WTC11 (cell line): ENCODE measurements at regions not wholly inside any gene's neighbourhood (a gene's known extent, or its start where the extent isn't known, plus 50 kb on each side); places are given as distances from the start of the nearest gene placed in this dataset.

Experiments used
- ATAC-seq: fragments of 200-7000 bp; cut with Tn5 transposase; 2 replicates; pipeline ENCODE4 v1.10.0; 2021; ENCODE audit warnings: mild to moderate bottlenecking, moderate library complexity
- CTCF ChIA-PET: fragments of 300-600 bp; sonication (Branson Sonifier 250); formaldehyde crosslinking; loops from one replicate; lab custom pipeline; 2021; ENCODE audit warnings: antibody characterized with exemption; lab: Charles Lee
- POLR2A ChIA-PET: fragments of 350-600 bp; sonication (Branson Sonifier 250); formaldehyde crosslinking; loops from one replicate; lab custom pipeline; 2021; ENCODE audit warnings: antibody characterized with exemption; lab: Charles Lee
- DNase-seq: peaks from one replicate; pipeline ENCODE4 v3.0.0; 2021; ENCODE audit warnings: low spot score
- H3K27ac Mint-ChIP-seq: 2 replicates; pipeline ENCODE4 v1.8.0; 2021; ENCODE audit warnings: mixed read lengths
- H3K27me3 Mint-ChIP-seq: 2 replicates; pipeline ENCODE4 v1.8.0; 2021; ENCODE audit warnings: low read depth, mild to moderate bottlenecking, moderate library complexity, mixed read lengths
- H3K36me3 Mint-ChIP-seq: 2 replicates; pipeline ENCODE4 v1.8.0; 2021; ENCODE audit warnings: mixed read lengths
- H3K4me1 Mint-ChIP-seq: 2 replicates; pipeline ENCODE4 v1.8.0; 2022; ENCODE audit warnings: mixed read lengths
- H3K4me3 Mint-ChIP-seq: 2 replicates; pipeline ENCODE4 v1.8.0; 2021; ENCODE audit warnings: mild to moderate bottlenecking, moderate library complexity, mixed read lengths
- H3K9me3 Mint-ChIP-seq: 2 replicates; pipeline ENCODE4 v1.8.0; 2021; ENCODE audit warnings: mixed read lengths
- FOXP1 ChIP-seq: sonication (generic); formaldehyde crosslinking; IDR thresholded peaks from 2 replicates; pipeline ENCODE4 v1.8.0; 2022; ENCODE audit warnings: missing genetic modification reagents, mild to moderate bottlenecking, moderate library complexity, borderline replicate concordance
- KAT7 ChIP-seq: sonication (generic); formaldehyde crosslinking; IDR thresholded peaks from 2 replicates; pipeline ENCODE4 v1.8.1; 2023; ENCODE audit warnings: missing genetic modification reagents, mild to moderate bottlenecking, borderline replicate concordance
- MYBL2 ChIP-seq: sonication (generic); formaldehyde crosslinking; IDR thresholded peaks from 2 replicates; pipeline ENCODE4 v1.8.1; 2023; ENCODE audit warnings: mild to moderate bottlenecking, moderate library complexity, missing genetic modification reagents
- NFYB ChIP-seq: sonication (generic); formaldehyde crosslinking; conservative IDR thresholded peaks from 2 replicates; pipeline ENCODE4 v1.8.0; 2022; ENCODE audit warnings: low read depth, missing genetic modification reagents
- SP1 ChIP-seq: sonication (generic); formaldehyde crosslinking; conservative IDR thresholded peaks from 2 replicates; pipeline ENCODE4 v1.8.1; 2022; ENCODE audit warnings: missing genetic modification reagents
- ZBTB21 ChIP-seq: sonication (generic); formaldehyde crosslinking; IDR thresholded peaks from 2 replicates; pipeline ENCODE4 v1.8.1; 2023; ENCODE audit warnings: mild to moderate bottlenecking, missing genetic modification reagents, borderline replicate concordance
- ZNF671 ChIP-seq: fragments of 250-450 bp; sonication (Bioruptor Pico); IDR thresholded peaks from 2 replicates; pipeline ENCODE4 v1.8.0; 2021; ENCODE audit warnings: mild to moderate bottlenecking
- TF ChIP-seq, protein P1 (sequence below): sonication (generic); formaldehyde crosslinking; conservative IDR thresholded peaks from 2 replicates; pipeline ENCODE4 v1.8.1; 2023; ENCODE audit warnings: mild to moderate bottlenecking, low read depth, missing genetic modification reagents, moderate library complexity
- TF ChIP-seq, protein P2 (sequence below): sonication (generic); formaldehyde crosslinking; IDR thresholded peaks from 2 replicates; pipeline ENCODE4 v1.8.0; 2022; ENCODE audit warnings: mild to moderate bottlenecking, missing genetic modification reagents
- TF ChIP-seq, protein P3 (sequence below): sonication (generic); formaldehyde crosslinking; IDR thresholded peaks from 2 replicates; pipeline ENCODE4 v1.8.0; 2022; ENCODE audit warnings: mild to moderate bottlenecking, missing genetic modification reagents
- TF ChIP-seq, protein P4 (sequence below): fragments of 250-450 bp; sonication (Bioruptor Pico); IDR thresholded peaks from 2 replicates; pipeline ENCODE4 v1.9.0; 2021; ENCODE audit warnings: mild to moderate bottlenecking, borderline replicate concordance
- TF ChIP-seq, protein P5 (sequence below): sonication (generic); formaldehyde crosslinking; IDR thresholded peaks from 2 replicates; pipeline ENCODE4 v1.8.1; 2023; ENCODE audit warnings: mild to moderate bottlenecking, moderate library complexity, missing genetic modification reagents

DNA sequence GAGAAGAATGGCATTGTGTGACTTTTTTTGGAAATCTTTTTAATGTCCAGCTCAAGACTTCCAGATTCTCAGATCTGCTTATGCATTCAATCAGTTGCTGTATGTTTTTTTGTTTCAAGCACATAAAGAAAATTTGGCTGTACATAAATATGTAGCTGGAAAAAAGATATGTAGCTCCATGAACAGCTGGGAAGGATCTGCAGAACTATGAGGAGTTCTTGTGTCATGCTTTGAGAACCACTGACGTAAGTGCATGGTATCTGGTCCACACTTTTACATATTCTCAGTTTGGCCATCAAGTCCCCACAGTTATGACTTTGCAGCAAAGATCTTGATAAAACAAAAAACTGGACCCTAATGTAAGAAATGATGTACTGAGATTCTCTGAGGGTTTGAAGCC is 165.9 kb downstream of the KIT start (continued):
- TF ChIP-seq, protein P1, sequence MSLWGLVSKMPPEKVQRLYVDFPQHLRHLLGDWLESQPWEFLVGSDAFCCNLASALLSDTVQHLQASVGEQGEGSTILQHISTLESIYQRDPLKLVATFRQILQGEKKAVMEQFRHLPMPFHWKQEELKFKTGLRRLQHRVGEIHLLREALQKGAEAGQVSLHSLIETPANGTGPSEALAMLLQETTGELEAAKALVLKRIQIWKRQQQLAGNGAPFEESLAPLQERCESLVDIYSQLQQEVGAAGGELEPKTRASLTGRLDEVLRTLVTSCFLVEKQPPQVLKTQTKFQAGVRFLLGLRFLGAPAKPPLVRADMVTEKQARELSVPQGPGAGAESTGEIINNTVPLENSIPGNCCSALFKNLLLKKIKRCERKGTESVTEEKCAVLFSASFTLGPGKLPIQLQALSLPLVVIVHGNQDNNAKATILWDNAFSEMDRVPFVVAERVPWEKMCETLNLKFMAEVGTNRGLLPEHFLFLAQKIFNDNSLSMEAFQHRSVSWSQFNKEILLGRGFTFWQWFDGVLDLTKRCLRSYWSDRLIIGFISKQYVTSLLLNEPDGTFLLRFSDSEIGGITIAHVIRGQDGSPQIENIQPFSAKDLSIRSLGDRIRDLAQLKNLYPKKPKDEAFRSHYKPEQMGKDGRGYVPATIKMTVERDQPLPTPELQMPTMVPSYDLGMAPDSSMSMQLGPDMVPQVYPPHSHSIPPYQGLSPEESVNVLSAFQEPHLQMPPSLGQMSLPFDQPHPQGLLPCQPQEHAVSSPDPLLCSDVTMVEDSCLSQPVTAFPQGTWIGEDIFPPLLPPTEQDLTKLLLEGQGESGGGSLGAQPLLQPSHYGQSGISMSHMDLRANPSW (CRISPR knock-in tag), result no peak
- TF ChIP-seq, protein P2, sequence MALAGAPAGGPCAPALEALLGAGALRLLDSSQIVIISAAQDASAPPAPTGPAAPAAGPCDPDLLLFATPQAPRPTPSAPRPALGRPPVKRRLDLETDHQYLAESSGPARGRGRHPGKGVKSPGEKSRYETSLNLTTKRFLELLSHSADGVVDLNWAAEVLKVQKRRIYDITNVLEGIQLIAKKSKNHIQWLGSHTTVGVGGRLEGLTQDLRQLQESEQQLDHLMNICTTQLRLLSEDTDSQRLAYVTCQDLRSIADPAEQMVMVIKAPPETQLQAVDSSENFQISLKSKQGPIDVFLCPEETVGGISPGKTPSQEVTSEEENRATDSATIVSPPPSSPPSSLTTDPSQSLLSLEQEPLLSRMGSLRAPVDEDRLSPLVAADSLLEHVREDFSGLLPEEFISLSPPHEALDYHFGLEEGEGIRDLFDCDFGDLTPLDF (CRISPR knock-in tag), result no peak
- no peak for TF ChIP-seq MYBL2 (CRISPR knock-in tag)
- TF ChIP-seq ZBTB21 (CRISPR knock-in tag), result no peak
- no peak for TF ChIP-seq NFYB (CRISPR knock-in tag)
- TF ChIP-seq FOXP1, result no peak
- TF ChIP-seq, protein P3, sequence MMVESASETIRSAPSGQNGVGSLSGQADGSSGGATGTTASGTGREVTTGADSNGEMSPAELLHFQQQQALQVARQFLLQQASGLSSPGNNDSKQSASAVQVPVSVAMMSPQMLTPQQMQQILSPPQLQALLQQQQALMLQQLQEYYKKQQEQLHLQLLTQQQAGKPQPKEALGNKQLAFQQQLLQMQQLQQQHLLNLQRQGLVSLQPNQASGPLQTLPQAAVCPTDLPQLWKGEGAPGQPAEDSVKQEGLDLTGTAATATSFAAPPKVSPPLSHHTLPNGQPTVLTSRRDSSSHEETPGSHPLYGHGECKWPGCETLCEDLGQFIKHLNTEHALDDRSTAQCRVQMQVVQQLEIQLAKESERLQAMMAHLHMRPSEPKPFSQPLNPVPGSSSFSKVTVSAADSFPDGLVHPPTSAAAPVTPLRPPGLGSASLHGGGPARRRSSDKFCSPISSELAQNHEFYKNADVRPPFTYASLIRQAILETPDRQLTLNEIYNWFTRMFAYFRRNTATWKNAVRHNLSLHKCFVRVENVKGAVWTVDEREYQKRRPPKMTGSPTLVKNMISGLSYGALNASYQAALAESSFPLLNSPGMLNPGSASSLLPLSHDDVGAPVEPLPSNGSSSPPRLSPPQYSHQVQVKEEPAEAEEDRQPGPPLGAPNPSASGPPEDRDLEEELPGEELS, result no peak
- TF ChIP-seq, protein P4, sequence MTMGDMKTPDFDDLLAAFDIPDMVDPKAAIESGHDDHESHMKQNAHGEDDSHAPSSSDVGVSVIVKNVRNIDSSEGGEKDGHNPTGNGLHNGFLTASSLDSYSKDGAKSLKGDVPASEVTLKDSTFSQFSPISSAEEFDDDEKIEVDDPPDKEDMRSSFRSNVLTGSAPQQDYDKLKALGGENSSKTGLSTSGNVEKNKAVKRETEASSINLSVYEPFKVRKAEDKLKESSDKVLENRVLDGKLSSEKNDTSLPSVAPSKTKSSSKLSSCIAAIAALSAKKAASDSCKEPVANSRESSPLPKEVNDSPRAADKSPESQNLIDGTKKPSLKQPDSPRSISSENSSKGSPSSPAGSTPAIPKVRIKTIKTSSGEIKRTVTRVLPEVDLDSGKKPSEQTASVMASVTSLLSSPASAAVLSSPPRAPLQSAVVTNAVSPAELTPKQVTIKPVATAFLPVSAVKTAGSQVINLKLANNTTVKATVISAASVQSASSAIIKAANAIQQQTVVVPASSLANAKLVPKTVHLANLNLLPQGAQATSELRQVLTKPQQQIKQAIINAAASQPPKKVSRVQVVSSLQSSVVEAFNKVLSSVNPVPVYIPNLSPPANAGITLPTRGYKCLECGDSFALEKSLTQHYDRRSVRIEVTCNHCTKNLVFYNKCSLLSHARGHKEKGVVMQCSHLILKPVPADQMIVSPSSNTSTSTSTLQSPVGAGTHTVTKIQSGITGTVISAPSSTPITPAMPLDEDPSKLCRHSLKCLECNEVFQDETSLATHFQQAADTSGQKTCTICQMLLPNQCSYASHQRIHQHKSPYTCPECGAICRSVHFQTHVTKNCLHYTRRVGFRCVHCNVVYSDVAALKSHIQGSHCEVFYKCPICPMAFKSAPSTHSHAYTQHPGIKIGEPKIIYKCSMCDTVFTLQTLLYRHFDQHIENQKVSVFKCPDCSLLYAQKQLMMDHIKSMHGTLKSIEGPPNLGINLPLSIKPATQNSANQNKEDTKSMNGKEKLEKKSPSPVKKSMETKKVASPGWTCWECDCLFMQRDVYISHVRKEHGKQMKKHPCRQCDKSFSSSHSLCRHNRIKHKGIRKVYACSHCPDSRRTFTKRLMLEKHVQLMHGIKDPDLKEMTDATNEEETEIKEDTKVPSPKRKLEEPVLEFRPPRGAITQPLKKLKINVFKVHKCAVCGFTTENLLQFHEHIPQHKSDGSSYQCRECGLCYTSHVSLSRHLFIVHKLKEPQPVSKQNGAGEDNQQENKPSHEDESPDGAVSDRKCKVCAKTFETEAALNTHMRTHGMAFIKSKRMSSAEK, result no peak

DNA sequence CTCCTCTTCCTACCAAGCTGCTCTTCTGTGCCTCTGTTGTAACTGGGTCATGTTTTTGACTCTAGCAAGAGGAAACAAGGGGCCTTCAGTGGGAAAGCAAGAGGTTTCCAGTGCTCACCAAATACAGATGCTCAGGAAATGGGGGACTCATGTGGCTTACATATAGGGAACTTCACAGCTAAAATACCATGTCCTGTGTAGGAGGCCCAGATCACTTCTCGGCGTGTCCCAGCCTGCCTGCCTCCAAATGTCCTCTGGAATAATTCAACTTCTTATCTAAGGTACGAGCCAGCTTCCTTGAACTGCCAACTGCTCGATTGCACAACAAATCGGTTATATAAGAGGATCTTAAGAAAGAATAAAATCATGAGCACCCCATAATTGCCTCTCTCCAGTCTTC is 161.3 kb downstream of the KIT start:
- H3K4me3 Mint-ChIP-seq, result no peak overlapping the region
- TF ChIP-seq SP1 (CRISPR knock-in tag), result no peak
- TF ChIP-seq ZNF671 (CRISPR knock-in tag), result no peak
- TF ChIP-seq KAT7, result no peak
- TF ChIP-seq FOXP1, result no peak
- TF ChIP-seq, protein P5, sequence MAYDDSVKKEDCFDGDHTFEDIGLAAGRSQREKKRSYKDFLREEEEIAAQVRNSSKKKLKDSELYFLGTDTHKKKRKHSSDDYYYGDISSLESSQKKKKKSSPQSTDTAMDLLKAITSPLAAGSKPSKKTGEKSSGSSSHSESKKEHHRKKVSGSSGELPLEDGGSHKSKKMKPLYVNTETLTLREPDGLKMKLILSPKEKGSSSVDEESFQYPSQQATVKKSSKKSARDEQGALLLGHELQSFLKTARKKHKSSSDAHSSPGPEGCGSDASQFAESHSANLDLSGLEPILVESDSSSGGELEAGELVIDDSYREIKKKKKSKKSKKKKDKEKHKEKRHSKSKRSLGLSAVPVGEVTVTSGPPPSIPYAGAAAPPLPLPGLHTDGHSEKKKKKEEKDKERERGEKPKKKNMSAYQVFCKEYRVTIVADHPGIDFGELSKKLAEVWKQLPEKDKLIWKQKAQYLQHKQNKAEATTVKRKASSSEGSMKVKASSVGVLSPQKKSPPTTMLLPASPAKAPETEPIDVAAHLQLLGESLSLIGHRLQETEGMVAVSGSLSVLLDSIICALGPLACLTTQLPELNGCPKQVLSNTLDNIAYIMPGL (CRISPR knock-in tag), result no peak
- TF ChIP-seq, protein P4, result no peak
- TF ChIP-seq, all 79 proteins: peak for 0
- ATAC-seq, result no peak

More for the DNA sequence above, 161.3 kb downstream of the KIT start:
- H3K27ac Mint-ChIP-seq, result peak overlapping the region; percentile 39; the same call in 1 of the 2 replicates
- H3K27me3 Mint-ChIP-seq, result no peaks in the 10 kb centered on the region
- no peaks in the 10 kb centered on the region for H3K36me3 Mint-ChIP-seq
- DNase-seq, result no peak
- H3K9me3 Mint-ChIP-seq, result peaks cover 21% of the 10 kb centered on the region
- peaks cover 27% of the 10 kb centered on the region for H3K4me1 Mint-ChIP-seq
- ChIA-PET CTCF (interaction anchor here (0.9 kb wide), 1 partner anchor 142 kb away, joined by 4 read pairs; no protein-coding TSS in a partner anchor), POLR2A (no interaction called here)
